ENCODE measurements at regions not wholly inside any gene's neighbourhood (a gene's known extent, or its start where the extent isn't known, plus 50 kb on each side); places are given as distances from the start of the nearest gene placed in this dataset.

GRCh38 chr22:27222178-27222577, 564.8 kb downstream of the MIAT start:
- Histone ChIP-seq H2BK15ac (ENCODE audit: low read length) (no peak overlapping the region), H4K91ac (replicated peaks; ENCODE audit: insufficient read length, low read length) (no peak overlapping the region), H3K23me2 (ENCODE audit: low read depth, low read length) (peaks cover 7% of the 10 kb centered on the region; the same call in 1 of the 2 replicates), H4K20me1 (replicated peaks in 1 of 2; ENCODE audit: control insufficient read depth in 1 of 2, insufficient read depth in 2 of 2, low read length in 2 of 2) (peaks cover 0 to 3% of the 10 kb centered on the region in 2 experiments), H3K14ac (ENCODE audit: insufficient read length) (no peak overlapping the region), H3K27me3 (replicated peaks in 1 of 4; ENCODE audit: control insufficient read depth in 3 of 4, extremely low read depth in 1 of 4, insufficient read depth in 3 of 4, low read length in 3 of 4) (no peaks in the 10 kb centered on the region), H3K23ac (ENCODE audit: insufficient read length) (no peak overlapping the region), H3K9me3 (ENCODE audit: insufficient read depth in 2 of 2, low read depth in 1 of 2, low read length in 1 of 2) (no peaks in the 10 kb centered on the region), H2BK12ac (ENCODE audit: low read depth, low read length) (no peak overlapping the region), H2AK5ac (ENCODE audit: low read depth, low read length) (no peak overlapping the region), H3K79me2 (ENCODE audit: control insufficient read depth in 1 of 2, insufficient read depth in 2 of 2, low read length in 2 of 2) (no peaks in the 10 kb centered on the region), H3K56ac (replicated peaks; ENCODE audit: insufficient read length, low read depth, low read length) (peak overlapping the region; percentile 75), H3K4me3 (ENCODE audit: extremely low read depth in 1 of 4, insufficient read depth in 2 of 4, low read depth in 3 of 4, low read length in 4 of 4) (no peak overlapping the region), H3K18ac (ENCODE audit: extremely low read depth, low read length) (no peak overlapping the region), H2BK5ac (ENCODE audit: low read depth, low read length) (no peak overlapping the region), H4K8ac (ENCODE audit: extremely low read depth, insufficient read depth, low read length) (no peak overlapping the region), H3K79me1 (ENCODE audit: low read depth, low read length) (no peaks in the 10 kb centered on the region), H3K9ac (replicated peaks in 1 of 4; ENCODE audit: extremely low read depth in 1 of 4, low read depth in 3 of 4, low read length in 3 of 4) (no peak overlapping the region), H3K4ac (replicated peaks; ENCODE audit: insufficient read length, low read depth, low read length) (no peak overlapping the region), H3K4me1 (replicated peaks in 1 of 4; ENCODE audit: control insufficient read depth in 3 of 4, insufficient read depth in 4 of 4, low read length in 3 of 4) (peaks cover 0 to 3% (median 0%) of the 10 kb centered on the region in 4 experiments; a peak in 1 of 7 replicates), H3K4me2 (ENCODE audit: insufficient read depth in 1 of 2, low read depth in 2 of 2, low read length in 2 of 2) (no peak overlapping the region), H2BK20ac (ENCODE audit: low read length) (no peak overlapping the region), H4K5ac (ENCODE audit: insufficient read length, low read depth, low read length) (no peak overlapping the region), H3K36me3 (ENCODE audit: control insufficient read depth in 2 of 4, insufficient read depth in 4 of 4, low read length in 3 of 4) (no peaks in the 10 kb centered on the region), H3K27ac (ENCODE audit: low read depth, low read length) (no peak overlapping the region), H2BK120ac (replicated peaks; ENCODE audit: low read depth, low read length) (no peak overlapping the region), H2AFZ (ENCODE audit: low read length) (no peak overlapping the region)
- DNase-seq (ENCODE audit: low read depth in 1 of 2, low spot score in 2 of 2), result no peak
- POLR2A ChIA-PET (ENCODE audit: partially characterized antibody), result no interaction called here
- no peak for FAIRE-seq
- CTCF ChIA-PET (ENCODE audit: partially characterized antibody), result interaction anchor here (1.4 kb wide), 1 partner anchor 10 kb away, joined by 4 read pairs; no protein-coding TSS in a partner anchor
- TF ChIP-seq SUZ12 (IDR thresholded peaks at IDR 0.05; ENCODE audit: low read length) (no peak), RXRA (IDR thresholded peaks at IDR 0.05; ENCODE audit: insufficient read depth, low read depth, low read length) (no peak)

Measured in H1 (cell line).